NCI-H2081 (cell line): ENCODE measurements at regions not wholly inside any gene's neighbourhood (a gene's known extent, or its start where the extent isn't known, plus 50 kb on each side); places are given as distances from the start of the nearest gene placed in this dataset.
A peak's percentile ranks its signal among the peaks of the same experiment; 100 is the strongest.

Experiments
- DNase-seq, 2 experiments: peaks; one replicate each; lab custom pipeline; 2025; lab: John Stamatoyannopoulos, UW

DNA sequence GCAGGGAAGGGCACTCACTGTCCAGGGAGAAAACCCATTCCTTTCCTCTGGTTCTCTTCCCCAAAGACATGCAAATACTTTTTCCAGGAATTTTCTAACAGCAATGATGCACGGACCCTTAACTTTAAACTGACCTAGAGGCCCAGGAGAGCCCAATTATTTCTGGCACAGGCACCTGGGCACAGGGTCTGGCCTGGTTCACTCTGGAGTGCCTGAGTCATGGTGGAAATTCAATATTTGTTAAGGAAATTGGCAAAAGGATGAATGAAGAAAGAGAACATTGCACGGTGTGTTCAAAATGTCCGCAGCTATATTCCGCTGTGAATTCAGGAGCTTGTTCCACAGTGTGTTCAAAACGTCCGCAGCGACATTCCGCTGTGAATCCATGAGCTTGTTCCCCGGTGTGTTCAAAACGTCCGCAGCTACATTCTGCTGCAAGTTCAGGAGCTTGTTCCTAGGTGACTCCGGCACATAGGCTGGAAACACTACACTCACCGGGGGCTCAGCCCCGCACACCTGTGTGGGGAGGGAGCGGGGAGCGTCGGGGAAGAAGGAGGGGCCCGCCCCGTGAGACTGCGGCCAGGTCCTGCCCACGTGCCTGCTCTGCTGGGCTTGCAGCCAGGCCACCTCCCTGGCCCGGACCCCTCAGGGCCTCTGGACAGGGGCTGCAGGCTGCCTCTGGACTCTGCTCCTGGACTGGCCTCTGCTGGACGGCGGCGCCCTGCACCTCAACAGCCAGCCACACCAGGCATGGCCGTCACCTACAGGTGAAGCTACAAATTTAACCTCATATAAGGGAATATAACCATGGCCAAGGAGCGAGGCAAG, 72.0 kb upstream of the FAM20C start:
- no peak for DNase-seq

GRCh38 chr7:121002-121785, 71.2 kb upstream of the FAM20C start:
- no peak for DNase-seq

GRCh38 chr7:123237-123636, 69.1 kb upstream of the FAM20C start:
- DNase-seq, result no peak

- no peak for DNase-seq
These were observed 68.0 kb upstream of the FAM20C start for GRCh38 chr7:124130-124949.

DNA sequence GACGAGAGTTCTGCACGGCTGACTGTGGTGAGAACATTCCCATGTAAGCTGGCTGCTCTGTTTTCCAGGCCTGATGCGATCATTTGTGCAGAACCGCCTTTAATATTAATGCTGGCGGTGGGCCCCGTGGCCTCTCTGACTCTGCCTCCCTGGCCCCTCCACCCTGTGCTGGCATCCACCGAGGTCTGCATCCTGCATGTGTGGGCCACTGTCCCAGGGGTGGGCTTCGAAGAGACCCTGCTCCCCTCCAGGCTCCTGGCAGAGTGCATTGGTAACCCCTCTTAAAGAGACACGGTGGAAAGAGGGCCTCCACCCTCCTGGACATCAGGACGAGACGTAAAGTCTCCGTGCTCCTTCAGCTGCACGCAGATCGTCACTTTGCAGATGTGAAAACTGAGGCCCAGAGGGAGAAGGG, 67.3 kb upstream of the FAM20C start:
- DNase-seq, result no peak

DNA sequence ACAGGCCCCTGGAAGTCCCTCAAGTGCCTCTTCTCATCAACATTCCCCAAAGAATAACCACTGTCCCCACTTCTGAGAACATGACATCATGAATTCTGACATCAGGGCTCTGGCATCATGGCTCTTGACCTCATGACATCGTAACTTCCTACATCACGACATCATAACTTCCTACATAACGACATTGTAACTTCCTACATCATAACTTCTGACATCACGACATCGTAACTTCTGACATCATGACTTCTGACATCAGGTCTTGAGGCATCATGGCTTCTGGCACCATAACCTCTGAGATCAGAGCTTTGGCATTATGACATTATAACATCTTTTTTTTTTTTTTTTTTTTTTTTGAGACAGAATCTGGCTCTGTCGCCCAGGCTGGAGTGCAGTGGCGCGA, 66.7 kb upstream of the FAM20C start:
- no peak for DNase-seq

DNA sequence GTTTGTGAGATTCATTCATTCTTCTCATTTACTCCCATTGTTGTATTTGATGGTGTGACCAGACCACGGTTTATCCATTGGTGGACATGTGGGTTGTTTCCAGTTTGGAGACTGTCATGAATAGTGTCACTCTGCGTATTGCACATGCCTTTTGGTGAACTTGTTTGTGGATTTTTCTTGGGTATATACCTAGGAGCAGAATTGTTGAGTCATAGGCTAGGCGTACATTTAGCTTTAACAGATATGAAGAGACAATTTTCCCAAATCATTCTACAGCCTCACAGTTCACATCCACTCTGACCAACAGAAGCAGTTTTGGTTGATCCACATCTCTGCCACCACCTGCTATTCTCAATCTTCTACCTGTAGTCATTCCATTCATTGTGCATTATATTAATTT, 66.0 kb upstream of the FAM20C start:
- DNase-seq, result no peak

GRCh38 chr7:127064-127598, 65.2 kb upstream of the FAM20C start:
- DNase-seq, result no peak

DNA sequence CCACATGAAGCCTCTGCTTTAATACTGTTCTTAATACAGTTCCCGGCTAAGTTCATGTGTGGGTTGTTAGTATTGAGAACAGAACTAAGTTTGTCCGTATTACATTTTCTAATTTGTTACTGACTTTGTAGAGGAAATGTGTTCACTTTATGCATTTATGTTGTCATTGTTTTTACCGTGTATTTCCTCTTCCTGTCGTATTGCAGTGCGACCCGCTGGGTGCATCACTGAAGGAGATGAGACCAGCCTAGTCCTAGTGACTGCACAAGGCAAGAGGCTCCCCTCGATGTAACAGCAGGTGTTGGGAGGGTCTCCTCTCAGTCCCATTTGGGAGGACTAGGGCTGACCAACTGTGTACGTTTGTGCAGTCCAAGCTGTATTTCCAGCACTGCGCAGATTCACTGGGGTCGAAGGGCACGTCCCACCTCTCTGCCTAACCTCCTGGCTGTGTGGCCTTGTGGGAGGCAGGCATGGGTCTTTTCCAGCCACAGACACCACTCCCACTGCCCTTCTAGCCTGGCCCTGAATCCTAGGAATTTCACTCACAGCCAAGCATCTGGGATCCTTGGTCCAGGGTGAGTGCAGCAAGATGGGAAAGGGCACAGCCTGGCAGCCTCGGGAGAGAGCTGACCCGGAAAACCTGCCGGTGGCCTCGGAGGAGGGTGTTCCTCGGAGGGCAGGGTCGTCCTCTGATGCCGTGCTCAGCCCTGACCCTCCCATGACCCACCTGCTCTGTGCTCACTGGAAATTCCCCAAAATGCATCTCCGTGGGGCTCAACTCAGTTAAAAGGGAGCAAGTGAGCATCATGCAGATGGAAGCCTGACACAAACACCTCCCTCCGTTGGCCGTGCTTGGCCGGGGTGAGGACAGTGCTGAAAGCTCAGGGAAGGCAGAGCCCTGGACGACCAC, 63.9 kb upstream of the FAM20C start:
- DNase-seq, result no peak

DNA sequence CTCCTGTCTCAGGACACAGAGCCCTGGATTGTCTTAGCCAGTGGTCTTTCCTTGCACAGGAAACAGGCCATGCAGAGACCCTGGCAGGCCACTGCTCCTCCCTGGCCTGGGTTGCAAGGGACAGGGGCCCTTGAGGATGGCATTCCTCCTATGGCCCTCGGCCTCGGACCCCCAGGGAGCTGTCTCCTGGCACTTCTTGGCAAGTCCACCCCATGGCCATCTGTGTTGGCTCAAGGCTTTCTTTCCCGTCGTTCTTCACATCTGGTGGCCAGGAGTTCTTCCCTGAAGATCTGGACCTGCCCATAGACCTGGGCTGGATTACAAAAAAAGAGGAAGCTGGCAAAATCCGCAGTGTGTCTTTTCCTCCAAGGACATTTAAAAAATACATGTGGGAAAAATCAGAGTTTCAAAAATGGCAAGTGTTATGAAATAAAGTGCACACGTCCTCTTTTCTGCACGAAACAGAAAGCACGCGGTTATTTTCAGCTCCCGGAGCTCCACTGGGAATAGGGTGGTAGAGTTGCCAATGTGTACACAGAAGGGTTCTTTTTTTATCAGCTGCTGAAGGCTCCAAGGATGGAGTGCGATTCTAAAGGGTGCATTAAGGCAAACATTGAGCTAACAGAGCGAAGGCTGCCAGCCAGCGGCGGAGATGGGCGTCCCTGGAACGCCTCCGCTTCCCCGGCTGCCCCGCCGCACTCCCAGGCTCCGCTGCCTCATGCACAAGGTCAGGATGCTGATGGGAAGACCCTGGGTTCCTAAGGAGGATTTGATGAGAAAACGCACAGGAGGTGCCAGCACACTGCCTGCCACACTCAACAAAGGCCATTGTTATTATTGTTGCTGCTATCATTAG, 62.8 kb upstream of the FAM20C start:
- peak in 1 of 2 experiments; percentile 24 for DNase-seq

DNA sequence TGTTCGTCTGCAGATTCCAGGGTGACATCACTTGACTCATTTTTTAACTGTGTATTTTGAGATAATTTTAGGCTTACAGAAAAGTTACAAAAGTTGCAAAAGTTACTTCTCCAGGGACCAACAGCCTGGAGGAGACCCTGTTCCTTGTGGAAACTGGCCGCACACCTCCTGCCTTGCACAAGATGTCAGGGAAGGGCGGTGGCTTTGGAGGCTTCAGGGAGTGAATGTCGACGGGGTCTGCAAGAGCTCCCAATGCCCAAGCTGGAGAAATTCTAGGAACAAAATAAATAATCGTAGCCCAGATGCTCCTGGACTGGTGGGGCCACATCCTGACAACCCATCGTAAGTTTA, 62.2 kb upstream of the FAM20C start:
- no peak for DNase-seq

DNA sequence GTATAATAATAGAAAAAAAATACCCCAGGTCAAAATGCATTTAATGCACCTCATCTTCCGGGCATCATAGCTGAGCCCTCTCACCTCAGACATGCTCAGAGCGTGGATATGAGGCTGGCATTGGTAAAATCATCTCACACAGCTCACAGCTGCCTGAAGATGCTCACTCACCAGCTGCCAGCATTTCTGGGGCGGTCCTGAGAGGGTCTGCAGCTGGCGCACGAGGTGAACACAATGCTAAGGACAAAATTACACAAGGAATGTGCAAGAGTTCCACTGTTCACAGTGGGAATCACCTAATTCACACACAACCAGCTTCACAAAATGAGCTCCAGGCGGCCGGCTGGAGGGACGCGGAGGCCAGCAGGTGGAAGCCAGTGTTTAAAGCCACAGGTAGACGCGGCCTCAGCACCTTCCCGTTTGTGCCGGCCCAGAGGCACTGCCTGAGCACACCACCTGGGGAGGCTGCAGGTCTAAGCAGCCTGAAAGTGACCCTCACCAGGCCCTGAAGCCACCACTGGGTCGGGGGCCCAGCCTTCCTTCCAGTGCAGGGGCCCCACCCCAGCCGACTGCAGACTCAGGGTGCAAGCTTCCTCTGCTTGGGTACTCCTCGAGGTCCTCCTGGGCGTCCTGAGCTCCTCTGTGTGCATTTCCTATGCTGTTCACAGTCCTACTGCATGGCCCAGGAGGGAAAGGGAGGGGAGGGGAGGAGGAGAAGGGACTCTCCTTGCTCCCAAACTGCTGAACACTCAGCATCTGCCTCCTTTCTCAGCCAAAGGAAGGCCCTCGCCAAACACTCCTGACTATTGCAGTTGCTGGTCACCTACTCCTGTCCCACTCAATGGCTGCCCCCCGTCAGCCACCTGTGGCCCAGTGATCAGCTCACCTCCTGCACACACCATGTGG, 61.2 kb upstream of the FAM20C start:
- DNase-seq, result peak in 1 of 2 experiments; percentile 18

GRCh38 chr7:131781-132482, 60.4 kb upstream of the FAM20C start:
- DNase-seq, result no peak

DNA sequence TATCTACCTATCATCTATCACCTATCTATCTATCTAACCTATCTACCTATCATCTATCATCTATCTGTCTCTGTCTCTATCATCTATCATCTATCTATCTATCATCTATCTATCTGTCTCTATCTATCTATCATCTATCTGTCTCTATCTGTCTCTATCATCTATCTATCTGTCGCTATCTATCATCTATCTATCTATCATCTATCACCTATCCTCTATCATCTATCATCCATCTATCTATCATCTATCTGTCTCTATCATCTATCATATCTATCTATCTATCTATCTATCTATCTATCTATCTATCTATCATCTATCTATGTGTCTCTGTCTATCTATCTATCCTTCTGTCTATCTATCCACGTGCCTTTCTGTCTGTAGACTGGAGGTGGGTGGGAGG, 59.5 kb upstream of the FAM20C start:
- DNase-seq, result no peak

- no peak for DNase-seq
These were observed 58.9 kb upstream of the FAM20C start for GRCh38 chr7:133470-133869.

- DNase-seq, result no peak
These were observed 58.3 kb upstream of the FAM20C start for GRCh38 chr7:134029-134428.

DNA sequence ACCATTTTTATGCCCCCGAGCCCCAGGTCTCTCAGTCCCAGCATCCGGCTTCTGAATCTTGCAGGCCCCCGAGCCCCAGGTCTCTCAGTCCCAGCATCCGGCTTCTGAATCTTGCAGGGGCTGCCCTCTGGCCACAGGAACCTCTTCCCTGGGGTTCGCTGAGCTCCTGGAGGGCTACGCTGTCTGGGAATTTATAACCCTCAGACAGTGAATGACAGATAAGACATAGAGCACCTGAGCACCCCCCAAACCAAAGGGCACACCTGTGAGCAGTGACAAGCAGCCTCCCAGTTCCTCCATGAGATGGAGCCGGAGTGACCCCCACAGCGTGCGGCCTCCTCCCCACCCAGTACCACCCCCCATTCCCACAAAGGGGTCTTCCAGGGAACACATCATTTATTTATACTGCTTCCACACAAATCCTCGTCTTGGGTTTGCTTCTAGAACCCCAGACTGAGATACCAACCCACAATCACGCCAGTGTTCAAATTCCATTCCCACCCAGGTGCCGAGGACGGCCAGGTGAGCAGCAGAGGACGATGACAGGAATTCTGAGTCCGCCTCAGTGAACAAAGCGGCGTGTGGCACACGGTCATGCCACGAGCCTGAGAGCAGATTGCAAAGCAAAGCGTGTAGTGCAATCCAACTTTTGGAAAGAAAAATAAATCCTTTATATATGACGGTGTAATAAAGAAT, 57.7 kb upstream of the FAM20C start:
- DNase-seq, result no peak

DNA sequence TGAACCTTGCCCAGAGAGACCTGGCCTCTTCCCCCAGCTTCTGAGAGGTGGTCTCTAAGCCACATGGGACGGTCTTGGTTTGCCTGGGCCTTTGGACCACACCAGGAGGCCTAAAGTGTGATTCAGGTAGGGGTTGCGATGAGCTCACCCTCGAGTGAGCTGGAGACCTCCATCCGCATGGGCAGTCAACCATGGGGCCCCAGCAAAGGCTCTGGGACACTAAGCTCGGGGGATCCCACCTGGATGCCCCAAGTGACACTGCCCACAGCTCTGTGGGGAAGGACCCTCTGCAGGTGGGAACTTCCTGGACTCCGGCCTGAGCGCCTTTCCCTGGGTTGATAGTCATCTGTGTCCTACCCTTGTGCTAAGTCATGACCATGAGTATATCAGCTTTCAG, 57.1 kb upstream of the FAM20C start:
- no peak for DNase-seq
